GM23338 (cell line): ENCODE measurements at regions not wholly inside any gene's neighbourhood (a gene's known extent, or its start where the extent isn't known, plus 50 kb on each side); places are given as distances from the start of the nearest gene placed in this dataset.

Experiments
- ATAC-seq: fragments of 200-7000 bp; cut with Tn5 transposase; 3 replicates; pipeline ENCODE4 v1.9.1; 2020
- DNase-seq: peaks from one replicate; pipeline ENCODE4 v3.0.0-alpha.2; 2015; ENCODE audit warnings: low spot score
- H2AFZ ChIP-seq: fragments of 200-600 bp; sonication (generic); 2 replicates; pipeline ENCODE4 v1.8.0; 2016; ENCODE audit warnings: antibody characterized with exemption, mild to moderate bottlenecking, moderate library complexity
- H3F3A ChIP-seq: fragments of 200-600 bp; sonication (generic); replicated peaks from 2 replicates; pipeline ENCODE4 v1.8.0; 2017; ENCODE audit warnings: antibody characterized with exemption, mixed run types, low read depth
- H3K27ac ChIP-seq: fragments of 200-600 bp; sonication (generic); 2 replicates; pipeline ENCODE4 v1.6.1; 2016; ENCODE audit warnings: low read depth
- H3K27me3 ChIP-seq: fragments of 200-600 bp; sonication (generic); 2 replicates; pipeline ENCODE4 v1.8.0; 2016; ENCODE audit warnings: mild to moderate bottlenecking, mixed run types, moderate library complexity; ENCODE audit not compliant: insufficient read depth
- H3K36me3 ChIP-seq: fragments of 200-600 bp; sonication (generic); 2 replicates; pipeline ENCODE4 v1.8.0; 2016; ENCODE audit warnings: mild to moderate bottlenecking; ENCODE audit not compliant: insufficient read depth
- H3K4me1 ChIP-seq: fragments of 200-600 bp; sonication (generic); 2 replicates; pipeline ENCODE4 v1.8.0; 2016; ENCODE audit warnings: mild to moderate bottlenecking, moderate library complexity; ENCODE audit not compliant: insufficient read depth
- H3K4me2 ChIP-seq: fragments of 200-600 bp; sonication (generic); 2 replicates; pipeline ENCODE4 v1.7.1; 2017; ENCODE audit warnings: mixed run types
- H3K4me3 ChIP-seq: fragments of 200-600 bp; sonication (generic); 2 replicates; pipeline ENCODE4 v1.6.1; 2016; ENCODE audit warnings: mixed run types
- H3K79me2 ChIP-seq: fragments of 200-600 bp; sonication (generic); replicated peaks from 2 replicates; pipeline ENCODE4 v1.8.0; 2017; ENCODE audit warnings: mild to moderate bottlenecking; ENCODE audit not compliant: insufficient read depth
- H3K9me2 ChIP-seq: fragments of 200-600 bp; sonication (generic); 2 replicates; pipeline ENCODE4 v1.8.0; 2017; ENCODE audit not compliant: insufficient read depth
- H4K20me1 ChIP-seq: fragments of 200-600 bp; sonication (generic); replicated peaks from 2 replicates; pipeline ENCODE4 v1.8.0; 2017; ENCODE audit warnings: mild to moderate bottlenecking; ENCODE audit not compliant: insufficient read depth
- H3K27ac Mint-ChIP-seq: 2 replicates; pipeline ENCODE4 v1.8.0; 2020; ENCODE audit warnings: inconsistent platforms, mild to moderate bottlenecking, moderate library complexity, mixed read lengths
- H3K27me3 Mint-ChIP-seq: 3 replicates; pipeline ENCODE4 v1.8.0; 2022; ENCODE audit warnings: low read depth, mild to moderate bottlenecking, moderate library complexity, mixed read lengths, inconsistent platforms; ENCODE audit not compliant: insufficient read depth, poor library complexity
- H3K36me3 Mint-ChIP-seq: 3 replicates; pipeline ENCODE4 v1.8.0; 2021; ENCODE audit warnings: low read depth, mild to moderate bottlenecking, inconsistent platforms, moderate library complexity, mixed read lengths
- H3K4me1 Mint-ChIP-seq: 3 replicates; pipeline ENCODE4 v1.8.0; 2020; ENCODE audit warnings: mild to moderate bottlenecking, inconsistent platforms, mixed read lengths
- H3K4me3 Mint-ChIP-seq: 3 replicates; pipeline ENCODE4 v1.8.0; 2021; ENCODE audit warnings: moderate library complexity, mild to moderate bottlenecking, inconsistent platforms, mixed read lengths
- H3K9me3 Mint-ChIP-seq: 3 replicates; pipeline ENCODE4 v1.8.0; 2020; ENCODE audit warnings: moderate library complexity, mild to moderate bottlenecking, inconsistent platforms, mixed read lengths
- CTCF ChIP-seq, 2 experiments: fragments of 200-600 bp in 1 of 2; sonication (generic) in 1 of 2; conservative IDR thresholded peaks; 2 replicates each; pipeline versions ENCODE4 v1.5.1 to v1.6.1; 2016 to 2017; ENCODE audit warnings: antibody characterized with exemption in 2 of 2, low read depth in 2 of 2, mild to moderate bottlenecking in 2 of 2, moderate library complexity in 1 of 2
- EZH2 ChIP-seq: fragments of 200-600 bp; sonication (generic); IDR thresholded peaks from one replicate; pipeline ENCODE4 v1.8.0; 2017; ENCODE audit warnings: antibody characterized with exemption, mild to moderate bottlenecking, low read depth; ENCODE audit not compliant: unreplicated experiment
- EZH2phosphoT487 ChIP-seq: fragments of 200-600 bp; sonication (generic); IDR thresholded peaks from one replicate; pipeline ENCODE4 v1.8.1; 2018; ENCODE audit warnings: antibody characterized with exemption; ENCODE audit not compliant: unreplicated experiment
- JUNB ChIP-seq: IDR thresholded peaks from one replicate; pipeline ENCODE4 v1.6.1; 2016; ENCODE audit warnings: antibody characterized with exemption; ENCODE audit not compliant: unreplicated experiment
- NANOG ChIP-seq: IDR thresholded peaks from 2 replicates; pipeline ENCODE4 v1.6.1; 2016; ENCODE audit warnings: antibody characterized with exemption, borderline replicate concordance
- POLR2AphosphoS5 ChIP-seq: IDR thresholded peaks from 2 replicates; pipeline ENCODE4 v1.6.1; 2016; ENCODE audit warnings: antibody characterized with exemption, low read depth
- REST ChIP-seq: IDR thresholded peaks from one replicate; pipeline ENCODE4 v1.6.1; 2018; ENCODE audit warnings: antibody characterized with exemption; ENCODE audit not compliant: unreplicated experiment
- STAT1 ChIP-seq: IDR thresholded peaks from one replicate; pipeline ENCODE4 v1.6.1; 2016; ENCODE audit warnings: antibody characterized with exemption; ENCODE audit not compliant: unreplicated experiment
- ZNF114 ChIP-seq: fragments of 250-450 bp; sonication (Bioruptor Pico); IDR thresholded peaks from 2 replicates; pipeline ENCODE4 v1.5.0; 2020; ENCODE audit warnings: mild to moderate bottlenecking, moderate library complexity
- ZNF331 ChIP-seq: fragments of 250-450 bp; sonication (Bioruptor Pico); IDR thresholded peaks from 2 replicates; pipeline ENCODE4 v1.5.0; 2020; ENCODE audit warnings: low read depth, mild to moderate bottlenecking, moderate library complexity
- TF ChIP-seq, protein P1 (sequence below): IDR thresholded peaks from 2 replicates; pipeline ENCODE4 v1.6.1; 2016; ENCODE audit warnings: antibody characterized with exemption
- TF ChIP-seq, protein P2 (sequence below): fragments of 250-450 bp; sonication (Bioruptor Pico); IDR thresholded peaks from 2 replicates; pipeline ENCODE4 v1.5.0; 2020; ENCODE audit warnings: mild to moderate bottlenecking, moderate library complexity

- ATAC-seq (peak; percentile 89), DNase-seq (peak; percentile 78)
- peaks cover 14% of the 10 kb centered on the region for H3K4me1 ChIP-seq
- no peaks in the 10 kb centered on the region for H4K20me1 ChIP-seq
- Mint-ChIP-seq H3K4me1 (peaks cover 6% of the 10 kb centered on the region), H3K9me3 (peaks cover 60% of the 10 kb centered on the region), H3K4me3 (no peak overlapping the region), H3K36me3 (peaks cover 13% of the 10 kb centered on the region), H3K27me3 (no peaks in the 10 kb centered on the region), H3K27ac (no peak overlapping the region; the same call in 1 of the 2 replicates)
- H3F3A ChIP-seq, result no peaks in the 10 kb centered on the region
- H3K4me3 ChIP-seq, result no peak overlapping the region; the same call in 1 of the 2 replicates
- peaks cover 4% of the 10 kb centered on the region; the same call in 1 of the 2 replicates for H3K9me2 ChIP-seq
- H3K27ac ChIP-seq, result peak overlapping the region; percentile 41; the same call in 1 of the 2 replicates
- H3K79me2 ChIP-seq, result no peaks in the 10 kb centered on the region
- H3K27me3 ChIP-seq, result no peaks in the 10 kb centered on the region
- H3K4me2 ChIP-seq, result peak overlapping the region; percentile 67
- H3K36me3 ChIP-seq, result no peaks in the 10 kb centered on the region
- TF ChIP-seq CTCF (conservative IDR thresholded peaks at IDR 0.05; ENCODE audit: low read depth in 2 of 2) (no peak), JUNB (no peak), REST (no peak), STAT1 (no peak), ZNF331 (CRISPR knock-in tag) (no peak), EZH2 (no peak), EZH2phosphoT487 (no peak), NANOG (no peak), ZNF114 (CRISPR knock-in tag) (no peak), POLR2AphosphoS5 (no peak)
- TF ChIP-seq, protein P1, sequence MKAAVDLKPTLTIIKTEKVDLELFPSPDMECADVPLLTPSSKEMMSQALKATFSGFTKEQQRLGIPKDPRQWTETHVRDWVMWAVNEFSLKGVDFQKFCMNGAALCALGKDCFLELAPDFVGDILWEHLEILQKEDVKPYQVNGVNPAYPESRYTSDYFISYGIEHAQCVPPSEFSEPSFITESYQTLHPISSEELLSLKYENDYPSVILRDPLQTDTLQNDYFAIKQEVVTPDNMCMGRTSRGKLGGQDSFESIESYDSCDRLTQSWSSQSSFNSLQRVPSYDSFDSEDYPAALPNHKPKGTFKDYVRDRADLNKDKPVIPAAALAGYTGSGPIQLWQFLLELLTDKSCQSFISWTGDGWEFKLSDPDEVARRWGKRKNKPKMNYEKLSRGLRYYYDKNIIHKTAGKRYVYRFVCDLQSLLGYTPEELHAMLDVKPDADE, result no peak
- TF ChIP-seq, protein P2, sequence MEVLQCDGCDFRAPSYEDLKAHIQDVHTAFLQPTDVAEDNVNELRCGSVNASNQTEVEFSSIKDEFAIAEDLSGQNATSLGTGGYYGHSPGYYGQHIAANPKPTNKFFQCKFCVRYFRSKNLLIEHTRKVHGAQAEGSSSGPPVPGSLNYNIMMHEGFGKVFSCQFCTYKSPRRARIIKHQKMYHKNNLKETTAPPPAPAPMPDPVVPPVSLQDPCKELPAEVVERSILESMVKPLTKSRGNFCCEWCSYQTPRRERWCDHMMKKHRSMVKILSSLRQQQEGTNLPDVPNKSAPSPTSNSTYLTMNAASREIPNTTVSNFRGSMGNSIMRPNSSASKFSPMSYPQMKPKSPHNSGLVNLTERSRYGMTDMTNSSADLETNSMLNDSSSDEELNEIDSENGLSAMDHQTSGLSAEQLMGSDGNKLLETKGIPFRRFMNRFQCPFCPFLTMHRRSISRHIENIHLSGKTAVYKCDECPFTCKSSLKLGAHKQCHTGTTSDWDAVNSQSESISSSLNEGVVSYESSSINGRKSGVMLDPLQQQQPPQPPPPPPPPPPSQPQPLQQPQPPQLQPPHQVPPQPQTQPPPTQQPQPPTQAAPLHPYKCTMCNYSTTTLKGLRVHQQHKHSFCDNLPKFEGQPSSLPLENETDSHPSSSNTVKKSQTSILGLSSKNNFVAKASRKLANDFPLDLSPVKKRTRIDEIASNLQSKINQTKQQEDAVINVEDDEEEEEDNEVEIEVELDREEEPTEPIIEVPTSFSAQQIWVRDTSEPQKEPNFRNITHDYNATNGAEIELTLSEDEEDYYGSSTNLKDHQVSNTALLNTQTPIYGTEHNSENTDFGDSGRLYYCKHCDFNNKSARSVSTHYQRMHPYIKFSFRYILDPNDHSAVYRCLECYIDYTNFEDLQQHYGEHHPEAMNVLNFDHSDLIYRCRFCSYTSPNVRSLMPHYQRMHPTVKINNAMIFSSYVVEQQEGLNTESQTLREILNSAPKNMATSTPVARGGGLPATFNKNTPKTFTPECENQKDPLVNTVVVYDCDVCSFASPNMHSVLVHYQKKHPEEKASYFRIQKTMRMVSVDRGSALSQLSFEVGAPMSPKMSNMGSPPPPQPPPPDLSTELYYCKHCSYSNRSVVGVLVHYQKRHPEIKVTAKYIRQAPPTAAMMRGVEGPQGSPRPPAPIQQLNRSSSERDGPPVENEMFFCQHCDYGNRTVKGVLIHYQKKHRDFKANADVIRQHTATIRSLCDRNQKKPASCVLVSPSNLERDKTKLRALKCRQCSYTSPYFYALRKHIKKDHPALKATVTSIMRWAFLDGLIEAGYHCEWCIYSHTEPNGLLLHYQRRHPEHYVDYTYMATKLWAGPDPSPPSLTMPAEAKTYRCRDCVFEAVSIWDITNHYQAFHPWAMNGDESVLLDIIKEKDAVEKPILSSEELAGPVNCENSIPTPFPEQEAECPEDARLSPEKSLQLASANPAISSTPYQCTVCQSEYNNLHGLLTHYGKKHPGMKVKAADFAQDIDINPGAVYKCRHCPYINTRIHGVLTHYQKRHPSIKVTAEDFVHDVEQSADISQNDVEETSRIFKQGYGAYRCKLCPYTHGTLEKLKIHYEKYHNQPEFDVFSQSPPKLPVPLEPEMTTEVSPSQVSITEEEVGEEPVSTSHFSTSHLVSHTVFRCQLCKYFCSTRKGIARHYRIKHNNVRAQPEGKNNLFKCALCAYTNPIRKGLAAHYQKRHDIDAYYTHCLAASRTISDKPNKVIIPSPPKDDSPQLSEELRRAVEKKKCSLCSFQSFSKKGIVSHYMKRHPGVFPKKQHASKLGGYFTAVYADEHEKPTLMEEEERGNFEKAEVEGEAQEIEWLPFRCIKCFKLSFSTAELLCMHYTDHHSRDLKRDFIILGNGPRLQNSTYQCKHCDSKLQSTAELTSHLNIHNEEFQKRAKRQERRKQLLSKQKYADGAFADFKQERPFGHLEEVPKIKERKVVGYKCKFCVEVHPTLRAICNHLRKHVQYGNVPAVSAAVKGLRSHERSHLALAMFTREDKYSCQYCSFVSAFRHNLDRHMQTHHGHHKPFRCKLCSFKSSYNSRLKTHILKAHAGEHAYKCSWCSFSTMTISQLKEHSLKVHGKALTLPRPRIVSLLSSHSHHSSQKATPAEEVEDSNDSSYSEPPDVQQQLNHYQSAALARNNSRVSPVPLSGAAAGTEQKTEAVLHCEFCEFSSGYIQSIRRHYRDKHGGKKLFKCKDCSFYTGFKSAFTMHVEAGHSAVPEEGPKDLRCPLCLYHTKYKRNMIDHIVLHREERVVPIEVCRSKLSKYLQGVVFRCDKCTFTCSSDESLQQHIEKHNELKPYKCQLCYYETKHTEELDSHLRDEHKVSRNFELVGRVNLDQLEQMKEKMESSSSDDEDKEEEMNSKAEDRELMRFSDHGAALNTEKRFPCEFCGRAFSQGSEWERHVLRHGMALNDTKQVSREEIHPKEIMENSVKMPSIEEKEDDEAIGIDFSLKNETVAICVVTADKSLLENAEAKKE (CRISPR knock-in tag), result no peak
- peak overlapping the region; percentile 95 for H2AFZ ChIP-seq
Measured at GRCh38 chr5:45847877-45848276, 151.7 kb upstream of the HCN1 start.
